KG1 (cell line): ENCODE measurements at regions not wholly inside any gene's neighbourhood (a gene's known extent, or its start where the extent isn't known, plus 50 kb on each side); places are given as distances from the start of the nearest gene placed in this dataset.
"Not testable (repeated sequence)": the region's sequence is repeated elsewhere in the genome, so short reads cannot be mapped to it uniquely, and the experiment has no call there.

ENCODE experiments used
- DNase-seq: peaks from one replicate; lab custom pipeline; 2025; lab: John Stamatoyannopoulos, UW

GRCh38 chr5:2382776-2383697 is 368.4 kb downstream of the IRX2 start:
- DNase-seq, result no peak

GRCh38 chr5:2381861-2382260 is 369.6 kb downstream of the IRX2 start:
- DNase-seq, result no peak

- no peak for DNase-seq
Measured at GRCh38 chr5:2381070-2381469, 370.4 kb downstream of the IRX2 start.

- no peak for DNase-seq
Measured at GRCh38 chr5:2378976-2379375, 372.5 kb downstream of the IRX2 start.

GRCh38 chr5:2378108-2378507 is 373.4 kb downstream of the IRX2 start:
- no peak for DNase-seq

GRCh38 chr5:2376486-2376885 is 375.0 kb downstream of the IRX2 start:
- no peak for DNase-seq

- no peak for DNase-seq
Measured at GRCh38 chr5:2375757-2376250, 375.7 kb downstream of the IRX2 start.

GRCh38 chr5:2375291-2375690 is 376.2 kb downstream of the IRX2 start:
- no peak for DNase-seq

- DNase-seq, result no peak
Measured at GRCh38 chr5:2374703-2375102, 376.8 kb downstream of the IRX2 start.

GRCh38 chr5:2373631-2374030 is 377.8 kb downstream of the IRX2 start:
- DNase-seq, result no peak

GRCh38 chr5:2371419-2371710 is 380.1 kb downstream of the IRX2 start:
- no peak for DNase-seq

- no peak for DNase-seq
Measured at GRCh38 chr5:2370626-2371418, 380.7 kb downstream of the IRX2 start.

- DNase-seq, result no peak
Measured at GRCh38 chr5:2369178-2369577, 382.3 kb downstream of the IRX2 start.

GRCh38 chr5:2366816-2367215 is 384.7 kb downstream of the IRX2 start:
- no peak for DNase-seq

- DNase-seq, result no peak
Measured at GRCh38 chr5:2357309-2357708, 394.2 kb downstream of the IRX2 start.

GRCh38 chr5:2355859-2356258 is 395.6 kb downstream of the IRX2 start:
- no peak for DNase-seq

- no peak for DNase-seq
Measured at GRCh38 chr5:2353871-2354440, 397.5 kb downstream of the IRX2 start.

GRCh38 chr5:2353211-2353610 is 398.3 kb downstream of the IRX2 start:
- no peak for DNase-seq

- DNase-seq, result no peak
Measured at GRCh38 chr5:2352101-2352861, 399.2 kb downstream of the IRX2 start.

- DNase-seq, result not testable (repeated sequence)
Measured at GRCh38 chr5:2349768-2350167, 401.7 kb downstream of the IRX2 start.

- no peak for DNase-seq
Measured at GRCh38 chr5:2338686-2339085, 412.8 kb downstream of the IRX2 start.
